GM18517 (cell line): ENCODE measurements at regions not wholly inside any gene's neighbourhood (a gene's known extent, or its start where the extent isn't known, plus 50 kb on each side); places are given as distances from the start of the nearest gene placed in this dataset.
"Not testable (repeated sequence)": the region's sequence is repeated elsewhere in the genome, so short reads cannot be mapped to it uniquely, and the experiment has no call there.

Experiments used
- ATAC-seq: cut with Tn5 transposase; IDR thresholded peaks from one replicate; pipeline ENCODE4 v1.9.1; 2021; ENCODE audit warnings: mild to moderate bottlenecking, moderate library complexity; ENCODE audit not compliant: unreplicated experiment

GRCh38 chr21:27860314-27860955, 893.5 kb upstream of the ADAMTS5 start:
- not testable (repeated sequence) for ATAC-seq

- not testable (repeated sequence) for ATAC-seq
Observed at GRCh38 chr21:27858053-27858825, 891.4 kb upstream of the ADAMTS5 start.

- ATAC-seq = not testable (repeated sequence)
Observed at GRCh38 chr21:27856988-27857387, 890.1 kb upstream of the ADAMTS5 start.

- ATAC-seq = no peak
Observed at GRCh38 chr21:27841084-27841672, 874.3 kb upstream of the ADAMTS5 start.

DNA sequence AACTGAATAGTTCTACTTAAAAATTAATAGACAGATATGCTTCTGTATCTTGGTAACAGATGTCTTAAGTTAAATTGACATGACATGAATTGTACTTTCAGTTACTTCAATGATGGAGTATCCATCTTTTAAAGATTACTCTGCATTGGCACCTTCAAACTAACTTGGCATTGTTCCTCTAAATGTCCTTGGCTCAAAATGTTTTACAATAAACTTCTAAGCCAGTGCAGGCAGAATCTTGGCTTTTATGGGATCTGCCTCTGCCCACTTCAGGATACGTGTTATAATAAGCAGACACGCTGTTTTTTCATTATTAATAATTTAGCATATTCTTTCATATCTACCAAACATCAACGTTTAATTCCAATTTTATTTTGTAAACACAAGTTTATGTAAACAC, 873.4 kb upstream of the ADAMTS5 start:
- no peak for ATAC-seq

DNA sequence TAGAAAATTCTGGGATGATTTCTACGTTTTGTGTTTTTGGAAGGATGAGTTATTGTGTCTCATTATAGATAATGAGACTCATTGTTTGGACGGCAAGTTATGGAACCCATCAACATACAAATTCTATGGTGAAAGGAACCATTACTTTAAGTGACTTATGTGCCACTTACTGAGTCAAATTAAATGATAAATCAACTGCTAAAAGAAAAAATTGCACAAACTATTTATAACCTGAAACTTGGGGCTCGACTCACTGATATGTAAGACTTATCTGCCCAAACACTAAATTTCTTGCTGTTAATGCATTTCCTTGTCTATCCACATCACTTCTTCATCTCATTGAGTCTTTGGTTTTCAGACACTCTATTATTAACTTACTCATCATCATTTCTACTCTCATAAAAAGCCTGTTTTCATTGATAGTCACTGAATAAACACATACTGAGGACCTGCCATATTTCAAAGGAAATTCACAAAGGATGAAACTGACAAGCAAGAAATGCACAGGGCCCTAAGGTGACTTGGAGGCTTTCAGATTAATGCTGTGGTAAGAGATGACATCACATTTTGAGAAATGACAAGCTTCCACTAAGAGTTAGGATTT, 872.7 kb upstream of the ADAMTS5 start:
- no peak for ATAC-seq

GRCh38 chr21:27838573-27838972, 871.7 kb upstream of the ADAMTS5 start:
- no peak for ATAC-seq

DNA sequence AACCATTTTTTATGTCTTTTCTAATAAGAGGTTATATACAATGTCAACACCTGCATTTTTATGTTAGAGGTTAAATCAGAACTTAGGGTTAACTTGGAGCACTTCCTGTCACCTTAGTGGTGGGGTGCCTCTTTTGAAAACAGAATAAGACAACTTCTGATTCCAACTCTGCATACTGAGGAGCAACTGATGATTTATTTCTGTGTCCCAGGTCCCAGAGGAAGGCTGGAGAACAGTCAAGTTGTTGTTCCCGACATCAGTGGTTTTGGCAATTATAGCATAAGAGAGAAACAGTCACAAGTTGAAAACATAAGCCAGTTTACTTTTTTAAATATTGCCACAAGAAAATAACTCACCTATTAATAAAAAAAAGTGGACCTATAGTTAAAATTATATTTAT, 871.0 kb upstream of the ADAMTS5 start:
- ATAC-seq = no peak

GRCh38 chr21:27833298-27833697, 866.4 kb upstream of the ADAMTS5 start:
- ATAC-seq = no peak

- ATAC-seq = no peak
Observed at GRCh38 chr21:27831816-27832569, 865.1 kb upstream of the ADAMTS5 start.

- no peak for ATAC-seq
Observed at GRCh38 chr21:27831177-27831576, 864.3 kb upstream of the ADAMTS5 start.

DNA sequence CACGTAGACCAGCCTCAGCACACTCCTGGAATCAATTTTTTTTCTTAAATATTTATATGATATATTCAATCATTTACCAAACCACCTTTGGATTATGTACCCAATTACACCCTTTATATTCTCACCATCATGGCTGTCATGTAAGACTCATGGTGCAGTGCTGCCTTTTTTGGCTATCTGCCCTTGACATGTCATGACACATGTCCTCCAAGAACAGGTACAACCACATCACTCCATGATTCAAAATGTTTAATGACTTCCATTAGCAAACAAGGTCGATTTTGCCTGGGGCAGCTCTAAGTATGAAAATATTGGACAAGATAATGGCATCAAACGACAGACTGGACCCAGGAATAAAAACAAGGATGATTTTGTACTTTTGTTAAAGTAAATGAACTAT, 861.1 kb upstream of the ADAMTS5 start:
- ATAC-seq = no peak

DNA sequence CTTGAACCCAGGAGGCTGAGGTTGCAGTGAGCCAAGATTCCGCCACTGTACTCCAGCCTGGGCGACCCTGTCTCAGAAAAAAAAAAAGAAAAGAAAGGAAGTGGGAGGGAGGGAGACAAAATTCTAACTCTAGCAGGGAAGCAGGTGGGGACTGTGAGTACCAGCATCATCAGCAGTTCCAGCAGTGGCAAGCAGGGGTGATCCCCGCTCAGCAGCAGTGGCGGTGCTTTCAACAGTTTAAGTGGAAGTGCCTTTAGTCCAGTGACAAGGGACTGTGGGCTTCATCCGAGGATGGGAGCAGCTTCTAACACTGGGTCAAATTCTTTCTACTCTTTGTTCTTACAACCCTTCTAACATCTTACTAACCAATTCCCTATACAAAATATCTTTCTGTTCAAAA, 858.1 kb upstream of the ADAMTS5 start:
- no peak for ATAC-seq

DNA sequence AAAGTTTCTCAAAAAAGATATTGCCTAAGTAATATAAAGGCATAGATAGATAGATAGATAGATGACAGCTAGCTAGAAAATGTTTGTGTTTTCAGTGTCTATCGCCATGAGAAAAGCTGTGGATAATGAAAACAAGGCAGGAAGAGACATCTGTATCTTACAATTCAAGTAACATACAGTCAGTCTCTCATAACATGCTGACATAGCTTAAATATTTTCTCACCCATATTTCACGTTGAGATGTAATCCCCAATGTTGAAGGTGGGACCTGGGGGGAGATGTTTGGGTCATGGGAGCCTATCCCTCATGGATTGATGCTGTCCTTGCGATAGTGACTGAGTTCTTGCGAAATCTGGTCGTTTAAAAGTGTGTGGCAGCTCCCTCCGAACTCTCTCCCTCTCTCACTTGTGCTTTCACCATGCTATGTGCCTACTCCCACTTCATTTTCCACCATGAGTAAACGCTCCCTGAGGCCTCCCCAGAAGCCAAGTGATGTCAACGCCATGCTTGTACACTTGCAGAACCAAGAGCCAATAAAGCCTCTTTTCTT, 856.8 kb upstream of the ADAMTS5 start:
- ATAC-seq = no peak

- ATAC-seq = no peak
Observed at GRCh38 chr21:27820342-27820741, 853.5 kb upstream of the ADAMTS5 start.

- no peak for ATAC-seq
Observed at GRCh38 chr21:27819299-27819698, 852.4 kb upstream of the ADAMTS5 start.

DNA sequence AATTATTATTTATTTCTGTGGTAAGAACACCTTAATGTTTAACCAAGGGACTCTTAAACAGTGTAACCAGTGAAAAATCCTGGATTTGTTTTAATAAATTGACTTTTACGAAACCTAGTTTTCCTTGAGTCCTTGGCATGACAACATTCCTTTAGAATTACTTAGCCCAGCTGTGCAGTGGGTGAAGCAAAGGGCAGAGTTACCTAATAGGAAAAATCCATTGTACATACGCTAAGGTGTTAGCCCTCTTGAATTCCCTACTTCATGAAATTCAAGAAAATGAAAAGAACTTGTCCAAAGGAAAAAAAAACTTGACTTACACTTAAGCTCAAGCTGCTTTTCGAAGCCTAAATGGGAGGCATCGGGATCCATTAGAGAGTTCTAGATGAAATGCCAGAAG, 852.0 kb upstream of the ADAMTS5 start:
- no peak for ATAC-seq

- ATAC-seq = no peak
Observed at GRCh38 chr21:27817902-27818623, 851.2 kb upstream of the ADAMTS5 start.

- no peak for ATAC-seq
Observed at GRCh38 chr21:27817074-27817473, 850.2 kb upstream of the ADAMTS5 start.

DNA sequence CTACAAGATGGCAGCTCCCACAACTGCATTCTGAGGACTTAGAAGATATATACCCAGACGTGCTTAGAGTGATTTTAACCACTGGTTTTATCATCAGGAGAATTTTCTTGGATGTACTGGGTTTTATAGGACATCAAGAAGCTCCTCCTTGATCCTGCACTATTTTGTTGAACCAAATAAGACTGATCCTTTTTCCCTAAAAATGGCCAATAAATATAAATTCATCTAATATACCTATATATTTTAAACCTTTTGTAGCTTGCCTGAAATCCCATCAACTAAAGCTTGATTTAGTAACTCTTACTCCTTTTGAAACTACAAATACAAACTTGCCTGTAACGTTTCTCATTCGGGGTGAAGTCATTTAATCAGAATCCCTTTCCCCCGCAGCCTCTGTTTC, 849.4 kb upstream of the ADAMTS5 start:
- no peak for ATAC-seq
